ENCODE measurements at regions not wholly inside any gene's neighbourhood (a gene's known extent, or its start where the extent isn't known, plus 50 kb on each side); places are given as distances from the start of the nearest gene placed in this dataset.

GRCh38 chr2:160550048-160550447 lies 56.4 kb upstream of the RBMS1 start:
- no peaks in the 10 kb centered on the region for H3K36me3 ChIP-seq (ENCODE audit: control insufficient read depth, insufficient read depth, low read length)
- H3K27me3 ChIP-seq (replicated peaks; ENCODE audit: control insufficient read depth, insufficient read depth, low read length, poor library complexity, severe bottlenecking), result no peaks in the 10 kb centered on the region
- H3K27ac ChIP-seq (ENCODE audit: insufficient read depth, low read length, poor library complexity, severe bottlenecking), result no peak overlapping the region
- no peaks in the 10 kb centered on the region for H3K9me3 ChIP-seq (ENCODE audit: control insufficient read depth, low read length)
- DNase-seq, result no peak
- no peaks in the 10 kb centered on the region for H3K4me1 ChIP-seq (ENCODE audit: control insufficient read depth, insufficient read depth, low read length, poor library complexity, severe bottlenecking)
- H3K4me3 ChIP-seq (ENCODE audit: insufficient read depth, low read depth, low read length, poor library complexity, severe bottlenecking), result no peak overlapping the region

- no peak for DNase-seq
- no peak overlapping the region for H3K4me3 ChIP-seq (ENCODE audit: insufficient read depth, low read depth, low read length, poor library complexity, severe bottlenecking)
- H3K4me1 ChIP-seq (ENCODE audit: control insufficient read depth, insufficient read depth, low read length, poor library complexity, severe bottlenecking), result no peaks in the 10 kb centered on the region
- no peak overlapping the region for H3K27ac ChIP-seq (ENCODE audit: insufficient read depth, low read length, poor library complexity, severe bottlenecking)
- H3K36me3 ChIP-seq (ENCODE audit: control insufficient read depth, insufficient read depth, low read length), result no peaks in the 10 kb centered on the region
- no peaks in the 10 kb centered on the region for H3K27me3 ChIP-seq (replicated peaks; ENCODE audit: control insufficient read depth, insufficient read depth, low read length, poor library complexity, severe bottlenecking)
- H3K9me3 ChIP-seq (ENCODE audit: control insufficient read depth, low read length), result no peaks in the 10 kb centered on the region
Observed at GRCh38 chr2:160551259-160551658, 57.7 kb upstream of the RBMS1 start.

- DNase-seq, result no peak
- H3K4me1 ChIP-seq (ENCODE audit: control insufficient read depth, insufficient read depth, low read length, poor library complexity, severe bottlenecking), result no peaks in the 10 kb centered on the region
- no peak overlapping the region for H3K27ac ChIP-seq (ENCODE audit: insufficient read depth, low read length, poor library complexity, severe bottlenecking)
- H3K27me3 ChIP-seq (replicated peaks; ENCODE audit: control insufficient read depth, insufficient read depth, low read length, poor library complexity, severe bottlenecking), result no peaks in the 10 kb centered on the region
- no peaks in the 10 kb centered on the region for H3K36me3 ChIP-seq (ENCODE audit: control insufficient read depth, insufficient read depth, low read length)
- no peak overlapping the region for H3K4me3 ChIP-seq (ENCODE audit: insufficient read depth, low read depth, low read length, poor library complexity, severe bottlenecking)
- H3K9me3 ChIP-seq (ENCODE audit: control insufficient read depth, low read length), result no peaks in the 10 kb centered on the region
Observed at GRCh38 chr2:160555420-160556071, 61.9 kb upstream of the RBMS1 start.

- H3K27me3 ChIP-seq (replicated peaks; ENCODE audit: control insufficient read depth, insufficient read depth, low read length, poor library complexity, severe bottlenecking), result no peaks in the 10 kb centered on the region
- no peak overlapping the region for H3K4me3 ChIP-seq (ENCODE audit: insufficient read depth, low read depth, low read length, poor library complexity, severe bottlenecking)
- DNase-seq, result no peak
- H3K36me3 ChIP-seq (ENCODE audit: control insufficient read depth, insufficient read depth, low read length), result no peaks in the 10 kb centered on the region
- no peaks in the 10 kb centered on the region for H3K4me1 ChIP-seq (ENCODE audit: control insufficient read depth, insufficient read depth, low read length, poor library complexity, severe bottlenecking)
- H3K9me3 ChIP-seq (ENCODE audit: control insufficient read depth, low read length), result no peaks in the 10 kb centered on the region
- no peak overlapping the region for H3K27ac ChIP-seq (ENCODE audit: insufficient read depth, low read length, poor library complexity, severe bottlenecking)
Observed at GRCh38 chr2:160557903-160558302, 64.3 kb upstream of the RBMS1 start.

DNA sequence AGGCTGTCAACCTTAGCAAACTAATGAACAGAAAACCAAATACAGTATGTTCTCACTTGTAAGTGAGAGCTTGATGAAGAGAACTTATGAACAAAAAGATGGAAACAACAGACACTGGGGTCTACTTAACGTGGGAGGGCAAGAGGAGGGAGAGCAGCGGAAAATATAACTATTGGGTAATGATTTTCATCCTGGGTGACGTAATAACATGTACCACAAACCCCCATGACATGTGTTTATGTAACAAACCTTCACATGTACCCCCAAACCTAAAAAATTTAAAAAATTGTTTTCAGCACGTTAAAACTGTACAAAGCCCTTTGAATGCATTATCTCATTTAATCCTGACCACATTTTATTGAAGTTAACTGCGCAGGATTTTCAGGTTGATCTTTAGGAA lies 64.9 kb upstream of the RBMS1 start:
- no peaks in the 10 kb centered on the region for H3K4me1 ChIP-seq (ENCODE audit: control insufficient read depth, insufficient read depth, low read length, poor library complexity, severe bottlenecking)
- H3K9me3 ChIP-seq (ENCODE audit: control insufficient read depth, low read length), result no peaks in the 10 kb centered on the region
- no peaks in the 10 kb centered on the region for H3K36me3 ChIP-seq (ENCODE audit: control insufficient read depth, insufficient read depth, low read length)
- H3K27me3 ChIP-seq (replicated peaks; ENCODE audit: control insufficient read depth, insufficient read depth, low read length, poor library complexity, severe bottlenecking), result no peaks in the 10 kb centered on the region
- H3K4me3 ChIP-seq (ENCODE audit: insufficient read depth, low read depth, low read length, poor library complexity, severe bottlenecking), result no peak overlapping the region
- no peak overlapping the region for H3K27ac ChIP-seq (ENCODE audit: insufficient read depth, low read length, poor library complexity, severe bottlenecking)
- no peak for DNase-seq

GRCh38 chr2:160561551-160562295 lies 68.1 kb upstream of the RBMS1 start:
- no peaks in the 10 kb centered on the region for H3K27me3 ChIP-seq (replicated peaks; ENCODE audit: control insufficient read depth, insufficient read depth, low read length, poor library complexity, severe bottlenecking)
- no peak for DNase-seq
- no peak overlapping the region for H3K4me3 ChIP-seq (ENCODE audit: insufficient read depth, low read depth, low read length, poor library complexity, severe bottlenecking)
- no peak overlapping the region for H3K27ac ChIP-seq (ENCODE audit: insufficient read depth, low read length, poor library complexity, severe bottlenecking)
- no peaks in the 10 kb centered on the region for H3K4me1 ChIP-seq (ENCODE audit: control insufficient read depth, insufficient read depth, low read length, poor library complexity, severe bottlenecking)
- H3K36me3 ChIP-seq (ENCODE audit: control insufficient read depth, insufficient read depth, low read length), result no peaks in the 10 kb centered on the region
- H3K9me3 ChIP-seq (ENCODE audit: control insufficient read depth, low read length), result no peaks in the 10 kb centered on the region

GRCh38 chr2:160562730-160563129 lies 69.1 kb upstream of the RBMS1 start:
- Histone ChIP-seq H3K36me3 (ENCODE audit: control insufficient read depth, insufficient read depth, low read length) (no peaks in the 10 kb centered on the region), H3K4me1 (ENCODE audit: control insufficient read depth, insufficient read depth, low read length, poor library complexity, severe bottlenecking) (no peaks in the 10 kb centered on the region), H3K27me3 (replicated peaks; ENCODE audit: control insufficient read depth, insufficient read depth, low read length, poor library complexity, severe bottlenecking) (no peaks in the 10 kb centered on the region), H3K9me3 (ENCODE audit: control insufficient read depth, low read length) (no peaks in the 10 kb centered on the region), H3K27ac (ENCODE audit: insufficient read depth, low read length, poor library complexity, severe bottlenecking) (no peak overlapping the region), H3K4me3 (ENCODE audit: insufficient read depth, low read depth, low read length, poor library complexity, severe bottlenecking) (no peak overlapping the region)
- DNase-seq, result no peak

DNA sequence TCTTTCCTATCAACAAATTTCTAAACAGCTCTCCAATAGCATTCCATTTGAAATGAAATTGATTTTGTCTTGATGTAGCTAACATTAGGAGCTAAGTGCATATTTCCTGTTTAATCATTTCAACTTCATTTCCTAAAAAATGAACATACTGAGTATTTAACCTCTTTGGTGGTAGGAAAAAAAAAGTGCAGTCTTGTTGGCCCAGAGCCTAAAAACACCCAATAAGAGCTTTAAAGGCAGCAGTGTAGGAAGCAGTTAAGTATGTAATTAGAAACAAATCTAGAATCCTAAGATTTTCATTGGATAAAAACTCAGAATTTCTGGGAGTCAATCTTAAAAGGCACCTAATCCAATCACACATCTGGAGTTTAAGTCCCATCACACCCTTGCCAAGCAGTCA lies 71.0 kb upstream of the RBMS1 start:
- no peak for DNase-seq
- no peaks in the 10 kb centered on the region for H3K27me3 ChIP-seq (replicated peaks; ENCODE audit: control insufficient read depth, insufficient read depth, low read length, poor library complexity, severe bottlenecking)
- H3K36me3 ChIP-seq (ENCODE audit: control insufficient read depth, insufficient read depth, low read length), result no peaks in the 10 kb centered on the region
- H3K4me3 ChIP-seq (ENCODE audit: insufficient read depth, low read depth, low read length, poor library complexity, severe bottlenecking), result no peak overlapping the region
- no peaks in the 10 kb centered on the region for H3K9me3 ChIP-seq (ENCODE audit: control insufficient read depth, low read length)
- no peaks in the 10 kb centered on the region for H3K4me1 ChIP-seq (ENCODE audit: control insufficient read depth, insufficient read depth, low read length, poor library complexity, severe bottlenecking)
- no peak overlapping the region for H3K27ac ChIP-seq (ENCODE audit: insufficient read depth, low read length, poor library complexity, severe bottlenecking)

DNA sequence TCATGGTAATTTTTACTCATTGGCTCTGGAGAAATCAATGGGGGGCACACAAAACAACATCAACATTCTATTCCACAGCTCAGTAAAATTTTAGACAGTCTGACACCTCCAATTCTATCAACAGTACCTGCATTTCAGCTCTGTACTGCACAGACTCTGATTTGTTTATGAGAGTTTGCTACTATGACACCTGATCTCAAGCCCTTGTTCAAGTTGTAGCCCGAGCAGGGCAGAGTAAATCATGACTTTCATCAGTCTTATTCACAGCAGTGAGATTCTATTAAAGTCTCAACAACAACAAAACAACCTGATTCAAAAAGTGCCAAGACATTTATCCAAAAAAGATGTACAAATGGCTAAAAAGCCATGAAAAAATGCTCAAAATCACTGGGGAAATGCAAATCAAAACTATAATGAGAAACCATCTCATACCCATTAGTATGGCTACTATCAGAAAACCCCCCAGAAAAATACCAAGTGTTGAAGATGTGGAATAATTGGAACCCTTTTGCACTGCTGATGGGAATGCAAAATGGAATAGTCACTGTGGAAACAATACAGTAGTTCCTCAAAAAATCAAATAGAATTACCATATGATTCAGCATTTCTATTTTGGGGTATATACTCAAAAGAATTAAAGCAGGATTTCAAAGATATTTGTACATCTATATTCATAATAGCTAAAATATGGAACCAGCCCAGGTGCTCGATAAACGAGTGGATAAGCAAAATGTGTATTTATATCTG lies 71.7 kb upstream of the RBMS1 start:
- Histone ChIP-seq H3K36me3 (ENCODE audit: control insufficient read depth, insufficient read depth, low read length) (no peaks in the 10 kb centered on the region), H3K9me3 (ENCODE audit: control insufficient read depth, low read length) (no peaks in the 10 kb centered on the region), H3K4me1 (ENCODE audit: control insufficient read depth, insufficient read depth, low read length, poor library complexity, severe bottlenecking) (no peaks in the 10 kb centered on the region), H3K4me3 (ENCODE audit: insufficient read depth, low read depth, low read length, poor library complexity, severe bottlenecking) (no peak overlapping the region), H3K27ac (ENCODE audit: insufficient read depth, low read length, poor library complexity, severe bottlenecking) (no peak overlapping the region), H3K27me3 (replicated peaks; ENCODE audit: control insufficient read depth, insufficient read depth, low read length, poor library complexity, severe bottlenecking) (no peaks in the 10 kb centered on the region)
- DNase-seq, result no peak

- Histone ChIP-seq H3K27me3 (replicated peaks; ENCODE audit: control insufficient read depth, insufficient read depth, low read length, poor library complexity, severe bottlenecking) (no peaks in the 10 kb centered on the region), H3K9me3 (ENCODE audit: control insufficient read depth, low read length) (no peaks in the 10 kb centered on the region), H3K27ac (ENCODE audit: insufficient read depth, low read length, poor library complexity, severe bottlenecking) (no peak overlapping the region), H3K4me3 (ENCODE audit: insufficient read depth, low read depth, low read length, poor library complexity, severe bottlenecking) (no peak overlapping the region), H3K36me3 (ENCODE audit: control insufficient read depth, insufficient read depth, low read length) (no peaks in the 10 kb centered on the region), H3K4me1 (ENCODE audit: control insufficient read depth, insufficient read depth, low read length, poor library complexity, severe bottlenecking) (no peaks in the 10 kb centered on the region)
- no peak for DNase-seq
Observed at GRCh38 chr2:160566717-160567116, 73.1 kb upstream of the RBMS1 start.

Measured in effector memory CD4-positive, alpha-beta T cell (primary cell).